ENCODE measurements at regions not wholly inside any gene's neighbourhood (a gene's known extent, or its start where the extent isn't known, plus 50 kb on each side); places are given as distances from the start of the nearest gene placed in this dataset.

DNA sequence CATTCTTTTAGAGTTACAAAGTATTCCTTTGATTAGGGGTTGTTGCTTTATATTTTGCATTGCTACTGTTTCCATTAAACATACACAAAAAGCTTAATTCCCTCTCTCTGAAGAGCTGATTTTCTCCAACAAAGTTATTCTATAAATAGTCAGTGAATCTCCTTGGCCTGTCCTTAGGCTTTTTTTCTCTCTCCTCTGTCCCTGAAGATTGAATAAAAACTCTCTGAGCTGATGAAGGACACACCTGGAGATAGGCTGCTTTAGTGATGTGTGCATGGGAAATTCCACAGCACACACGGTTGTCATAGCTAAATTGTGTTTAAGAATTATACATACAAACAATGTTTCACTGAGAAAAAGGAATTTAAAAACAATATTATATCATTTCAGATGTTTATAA, 90.5 kb upstream of the TMEM106B start:
- ChIA-PET POLR2A (no interaction called here), CTCF (no interaction called here)
- TF ChIP-seq, protein P1, sequence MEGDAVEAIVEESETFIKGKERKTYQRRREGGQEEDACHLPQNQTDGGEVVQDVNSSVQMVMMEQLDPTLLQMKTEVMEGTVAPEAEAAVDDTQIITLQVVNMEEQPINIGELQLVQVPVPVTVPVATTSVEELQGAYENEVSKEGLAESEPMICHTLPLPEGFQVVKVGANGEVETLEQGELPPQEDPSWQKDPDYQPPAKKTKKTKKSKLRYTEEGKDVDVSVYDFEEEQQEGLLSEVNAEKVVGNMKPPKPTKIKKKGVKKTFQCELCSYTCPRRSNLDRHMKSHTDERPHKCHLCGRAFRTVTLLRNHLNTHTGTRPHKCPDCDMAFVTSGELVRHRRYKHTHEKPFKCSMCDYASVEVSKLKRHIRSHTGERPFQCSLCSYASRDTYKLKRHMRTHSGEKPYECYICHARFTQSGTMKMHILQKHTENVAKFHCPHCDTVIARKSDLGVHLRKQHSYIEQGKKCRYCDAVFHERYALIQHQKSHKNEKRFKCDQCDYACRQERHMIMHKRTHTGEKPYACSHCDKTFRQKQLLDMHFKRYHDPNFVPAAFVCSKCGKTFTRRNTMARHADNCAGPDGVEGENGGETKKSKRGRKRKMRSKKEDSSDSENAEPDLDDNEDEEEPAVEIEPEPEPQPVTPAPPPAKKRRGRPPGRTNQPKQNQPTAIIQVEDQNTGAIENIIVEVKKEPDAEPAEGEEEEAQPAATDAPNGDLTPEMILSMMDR (IDR thresholded peaks at IDR 0.05; ENCODE audit: insufficient read depth, low read depth, low read length) = no peak
- Histone ChIP-seq H3K36me3 (ENCODE audit: control insufficient read depth, insufficient read depth, low read length) (no peaks in the 10 kb centered on the region), H3K27me3 (ENCODE audit: control insufficient read depth, insufficient read depth, low read length) (no peaks in the 10 kb centered on the region), H3K4me3 (ENCODE audit: low read depth, low read length) (no peak overlapping the region)
- no peak for DNase-seq (ENCODE audit: low read depth)

DNA sequence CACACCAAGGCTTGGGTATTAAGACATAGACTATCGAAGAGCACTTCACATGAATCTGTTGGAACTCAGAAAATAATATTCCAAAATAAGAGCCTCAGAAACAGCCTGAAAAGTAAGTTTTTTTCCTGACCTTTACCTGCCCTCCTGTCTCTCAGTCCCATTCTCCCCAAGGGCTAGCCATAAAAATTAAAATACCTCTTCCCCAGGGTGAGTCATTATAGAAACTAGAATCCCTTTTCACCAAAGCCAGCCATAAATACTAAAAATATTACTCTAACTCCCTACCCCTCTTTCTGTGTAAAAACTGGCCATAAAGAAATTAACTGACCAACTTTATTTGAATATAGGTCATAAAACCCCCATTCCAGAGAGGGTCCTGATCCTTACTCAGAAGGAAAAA, 87.9 kb upstream of the TMEM106B start:
- ChIA-PET POLR2A (no interaction called here), CTCF (no interaction called here)
- Histone ChIP-seq H3K36me3 (ENCODE audit: control insufficient read depth, insufficient read depth, low read length) (no peaks in the 10 kb centered on the region), H3K4me3 (ENCODE audit: low read depth, low read length) (no peak overlapping the region), H3K27me3 (ENCODE audit: control insufficient read depth, insufficient read depth, low read length) (no peaks in the 10 kb centered on the region)
- no peak for DNase-seq (ENCODE audit: low read depth)
- TF ChIP-seq, protein P1 (IDR thresholded peaks at IDR 0.05; ENCODE audit: insufficient read depth, low read depth, low read length) = no peak

DNA sequence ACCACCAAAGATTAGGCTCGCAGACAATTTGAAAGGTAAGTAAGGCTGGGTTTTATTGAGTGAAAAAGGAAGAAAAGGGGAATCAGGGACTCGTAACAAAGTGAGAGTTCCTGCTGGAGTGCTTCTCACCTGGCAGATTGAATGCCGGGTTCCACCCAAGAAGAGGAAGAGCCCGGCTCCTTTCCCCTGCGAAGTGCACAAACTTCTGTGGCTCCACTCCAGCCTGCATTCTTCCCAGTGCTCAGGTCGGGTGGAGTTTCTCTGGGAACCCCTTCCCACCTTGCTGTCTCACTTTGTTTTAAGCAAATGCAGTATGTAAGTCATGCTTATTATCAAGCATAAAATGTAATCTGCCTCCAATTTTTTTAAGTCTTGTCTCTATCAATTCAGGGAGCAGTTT, 87.1 kb upstream of the TMEM106B start:
- Histone ChIP-seq H3K36me3 (ENCODE audit: control insufficient read depth, insufficient read depth, low read length) (no peaks in the 10 kb centered on the region), H3K4me3 (ENCODE audit: low read depth, low read length) (no peak overlapping the region), H3K27me3 (ENCODE audit: control insufficient read depth, insufficient read depth, low read length) (no peaks in the 10 kb centered on the region)
- CTCF ChIA-PET = no interaction called here
- TF ChIP-seq, protein P1 (IDR thresholded peaks at IDR 0.05; ENCODE audit: insufficient read depth, low read depth, low read length) = no peak
- POLR2A ChIA-PET = no interaction called here
- no peak for DNase-seq (ENCODE audit: low read depth)

DNA sequence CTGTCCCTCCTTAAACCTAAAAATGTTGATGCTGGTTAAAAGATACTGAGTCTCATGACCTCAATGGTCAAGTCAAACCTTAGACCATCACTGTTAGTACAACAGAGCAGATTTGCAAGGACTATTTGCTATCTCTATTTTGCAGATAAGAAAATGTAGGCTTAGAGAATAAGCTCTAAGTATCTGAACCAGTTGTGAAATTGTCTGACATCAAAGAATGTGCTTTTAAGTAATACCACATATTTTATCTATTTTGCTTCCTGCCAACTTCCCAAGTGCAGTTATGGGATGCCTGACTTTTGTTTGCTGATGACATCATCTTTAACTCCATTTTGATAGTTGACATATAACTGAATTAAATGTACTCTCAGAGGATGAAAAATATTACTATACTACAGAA, 83.6 kb upstream of the TMEM106B start:
- CTCF ChIA-PET = interaction anchor here (0.6 kb wide), 1 partner anchor 1793 kb away, joined by 3 read pairs; no protein-coding TSS in a partner anchor
- no peak overlapping the region for H3K4me3 ChIP-seq (ENCODE audit: low read depth, low read length)
- H3K36me3 ChIP-seq (ENCODE audit: control insufficient read depth, insufficient read depth, low read length) = no peaks in the 10 kb centered on the region
- TF ChIP-seq, protein P1 (IDR thresholded peaks at IDR 0.05; ENCODE audit: insufficient read depth, low read depth, low read length) = no peak
- POLR2A ChIA-PET = no interaction called here
- H3K27me3 ChIP-seq (ENCODE audit: control insufficient read depth, insufficient read depth, low read length) = no peaks in the 10 kb centered on the region
- DNase-seq (ENCODE audit: low read depth) = no peak

DNA sequence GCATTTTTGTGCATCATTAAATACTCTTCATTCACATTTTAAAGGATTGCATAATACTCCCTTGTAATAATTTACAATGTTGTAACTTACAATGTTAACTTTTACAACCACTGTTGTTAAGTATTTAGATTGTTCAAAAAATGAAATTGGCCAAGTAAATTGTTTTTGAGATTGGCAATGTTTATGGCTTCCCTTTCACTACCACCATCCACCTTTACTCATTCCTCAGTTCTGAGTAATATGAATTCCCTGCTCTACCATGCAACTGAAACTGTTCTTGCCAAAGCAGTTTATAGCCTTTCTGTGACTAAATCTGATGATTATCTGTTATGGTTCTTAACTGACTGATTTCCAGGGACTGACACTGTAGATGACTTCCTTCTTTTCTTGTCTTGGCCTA, 80.5 kb upstream of the TMEM106B start:
- TF ChIP-seq, protein P1 (IDR thresholded peaks at IDR 0.05; ENCODE audit: insufficient read depth, low read depth, low read length) = no peak
- ChIA-PET POLR2A (no interaction called here), CTCF (no interaction called here)
- H3K36me3 ChIP-seq (ENCODE audit: control insufficient read depth, insufficient read depth, low read length) = no peaks in the 10 kb centered on the region
- H3K4me3 ChIP-seq (ENCODE audit: low read depth, low read length) = no peak overlapping the region
- peak; percentile 66 for DNase-seq (ENCODE audit: low read depth)
- H3K27me3 ChIP-seq (ENCODE audit: control insufficient read depth, insufficient read depth, low read length) = no peaks in the 10 kb centered on the region
